GM21390 (cell line): ENCODE measurements at regions not wholly inside any gene's neighbourhood (a gene's known extent, or its start where the extent isn't known, plus 50 kb on each side); places are given as distances from the start of the nearest gene placed in this dataset.
"Not testable (repeated sequence)": the region's sequence is repeated elsewhere in the genome, so short reads cannot be mapped to it uniquely, and the experiment has no call there.

Source experiments
- ATAC-seq: cut with Tn5 transposase; IDR thresholded peaks from one replicate; pipeline ENCODE4 v1.9.1; 2021; ENCODE audit not compliant: unreplicated experiment

GRCh38 chr6:170213637-170214018 lies 77.2 kb downstream of the DLL1 start:
- not testable (repeated sequence) for ATAC-seq

GRCh38 chr6:170212956-170213636 lies 77.8 kb downstream of the DLL1 start:
- no peak for ATAC-seq

GRCh38 chr6:170212051-170212756 lies 78.7 kb downstream of the DLL1 start:
- ATAC-seq: no peak

- ATAC-seq: no peak
Measured at GRCh38 chr6:170211404-170212025, 79.4 kb downstream of the DLL1 start.

- ATAC-seq: no peak
Measured at GRCh38 chr6:170210651-170211403, 80.1 kb downstream of the DLL1 start.

GRCh38 chr6:170210026-170210390 lies 80.9 kb downstream of the DLL1 start:
- no peak for ATAC-seq

GRCh38 chr6:170209354-170210025 lies 81.4 kb downstream of the DLL1 start:
- ATAC-seq: no peak

- no peak for ATAC-seq
Measured at GRCh38 chr6:170208651-170209353, 82.1 kb downstream of the DLL1 start.

- no peak for ATAC-seq
Measured at GRCh38 chr6:170208182-170208601, 82.7 kb downstream of the DLL1 start.

GRCh38 chr6:170207586-170208181 lies 83.2 kb downstream of the DLL1 start:
- ATAC-seq: no peak

GRCh38 chr6:170206851-170207431 lies 83.9 kb downstream of the DLL1 start:
- ATAC-seq: no peak

- no peak for ATAC-seq
Measured at GRCh38 chr6:170206317-170206621, 84.6 kb downstream of the DLL1 start.

GRCh38 chr6:170205534-170206316 lies 85.2 kb downstream of the DLL1 start:
- no peak for ATAC-seq

- ATAC-seq: no peak
Measured at GRCh38 chr6:170205126-170205525, 85.8 kb downstream of the DLL1 start.

- no peak for ATAC-seq
Measured at GRCh38 chr6:170203212-170203611, 87.7 kb downstream of the DLL1 start.

- no peak for ATAC-seq
Measured at GRCh38 chr6:170202416-170203135, 88.3 kb downstream of the DLL1 start.

GRCh38 chr6:170201361-170201760 lies 89.5 kb downstream of the DLL1 start:
- no peak for ATAC-seq

- ATAC-seq: no peak
Measured at GRCh38 chr6:170200458-170200891, 90.4 kb downstream of the DLL1 start.
